HG03097 (cell line): ENCODE measurements at regions not wholly inside any gene's neighbourhood (a gene's known extent, or its start where the extent isn't known, plus 50 kb on each side); places are given as distances from the start of the nearest gene placed in this dataset.

Experiments
- ATAC-seq: cut with Tn5 transposase; IDR thresholded peaks from one replicate; pipeline ENCODE4 v1.9.1; 2021; ENCODE audit not compliant: unreplicated experiment, low FRiP score

DNA sequence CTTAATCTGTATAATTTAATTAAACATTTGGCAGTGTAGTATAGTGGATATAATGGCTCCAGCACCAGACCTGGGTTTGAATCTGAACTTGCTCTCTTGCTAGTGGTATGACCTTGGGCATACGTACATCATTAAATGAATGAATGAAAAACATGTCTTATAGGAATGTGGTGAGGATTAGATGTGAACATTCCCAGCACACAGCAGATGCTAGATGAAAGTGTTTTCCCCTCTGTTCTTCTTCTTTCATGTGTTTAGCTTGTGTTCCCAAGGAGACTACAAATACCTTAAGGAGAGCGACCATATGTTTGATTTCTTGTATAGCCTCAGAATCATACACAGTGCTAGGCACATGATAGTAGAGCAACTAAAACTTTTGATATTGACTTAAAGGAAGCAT, 56.5 kb downstream of the CT47B1 start:
- ATAC-seq: no peak

- ATAC-seq: no peak
Measured at GRCh38 chrX:120813982-120814381, 61.7 kb downstream of the CT47B1 start.

- ATAC-seq: no peak
Measured at GRCh38 chrX:120801426-120801825, 74.2 kb downstream of the CT47B1 start.

GRCh38 chrX:120797188-120797851, 78.3 kb downstream of the CT47B1 start:
- no peak for ATAC-seq

- ATAC-seq: no peak
Measured at GRCh38 chrX:120795301-120795700, 80.4 kb downstream of the CT47B1 start.

DNA sequence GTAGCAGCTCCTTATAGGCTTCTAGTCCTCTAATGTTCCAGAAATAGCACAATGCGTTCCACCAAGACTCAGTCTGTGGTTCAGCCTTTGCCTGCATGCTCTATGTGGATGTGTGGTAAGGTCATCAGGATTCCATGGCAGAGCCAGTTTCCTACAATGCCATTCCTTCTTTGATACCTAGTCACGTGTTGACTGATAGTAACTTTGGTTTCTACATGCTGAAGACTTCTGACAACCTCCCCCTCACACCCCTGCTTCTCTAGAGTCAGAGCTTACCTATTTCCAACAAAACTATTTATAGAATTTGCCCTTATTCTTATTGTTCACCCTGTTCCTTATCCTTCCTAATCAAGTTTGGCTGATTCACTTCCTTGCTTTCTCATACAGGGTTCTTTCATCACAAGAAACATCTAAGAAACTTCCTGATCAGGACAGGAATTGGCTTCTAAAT, 81.1 kb downstream of the CT47B1 start:
- no peak for ATAC-seq

- no peak for ATAC-seq
Measured at GRCh38 chrX:120793098-120793497, 82.6 kb downstream of the CT47B1 start.

DNA sequence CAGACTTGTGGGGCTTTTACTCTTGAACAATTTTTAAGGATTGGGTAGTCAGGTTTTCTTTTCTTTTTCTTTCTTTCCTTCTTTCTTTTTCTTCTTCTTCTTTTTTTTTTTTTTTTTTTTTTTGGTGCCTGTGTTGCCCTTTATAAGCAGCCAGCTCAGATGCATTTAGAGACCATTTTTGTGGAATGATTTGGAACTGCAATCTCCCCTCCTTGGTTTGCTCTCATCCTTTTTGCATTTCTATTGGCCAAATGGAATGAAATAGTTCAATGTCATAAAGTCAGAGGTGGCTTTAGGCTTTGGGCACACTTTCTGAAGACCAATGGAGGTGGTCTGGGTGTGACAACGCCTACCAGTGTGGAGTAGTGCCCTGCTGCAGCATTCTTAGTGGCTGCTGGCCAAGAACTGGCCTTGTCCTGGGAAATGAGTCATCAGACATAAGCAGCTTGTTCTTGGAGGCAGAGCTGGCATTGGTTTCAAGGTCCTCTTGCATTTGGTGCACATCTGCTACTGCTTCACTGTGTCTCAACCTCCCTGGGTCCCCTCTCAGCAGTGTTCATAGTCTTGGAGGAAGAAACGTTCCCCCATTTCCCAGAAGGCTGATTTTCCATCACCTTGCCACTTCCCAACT, 84.5 kb downstream of the CT47B1 start:
- ATAC-seq: no peak

GRCh38 chrX:120790552-120790951, 85.1 kb downstream of the CT47B1 start:
- ATAC-seq: no peak

DNA sequence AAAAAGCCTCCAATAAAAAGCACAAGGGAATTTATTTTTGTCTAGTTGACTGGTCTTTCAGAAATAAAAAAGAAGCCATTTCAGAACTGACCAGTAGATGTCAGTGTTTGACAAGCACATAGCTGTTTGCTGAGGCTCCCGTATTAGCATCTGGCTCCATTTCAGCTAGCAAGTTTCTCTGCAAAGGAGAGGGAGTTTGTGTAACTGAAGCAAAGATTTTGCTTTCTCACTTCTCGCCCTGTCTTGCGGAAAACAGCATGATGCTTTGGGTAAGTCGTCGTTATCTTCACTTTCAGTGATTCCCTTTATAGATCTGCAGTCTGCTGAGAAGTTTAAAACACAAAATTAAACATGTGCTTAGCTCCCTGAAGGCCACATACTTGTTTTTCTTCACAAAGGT, 85.5 kb downstream of the CT47B1 start:
- no peak for ATAC-seq

DNA sequence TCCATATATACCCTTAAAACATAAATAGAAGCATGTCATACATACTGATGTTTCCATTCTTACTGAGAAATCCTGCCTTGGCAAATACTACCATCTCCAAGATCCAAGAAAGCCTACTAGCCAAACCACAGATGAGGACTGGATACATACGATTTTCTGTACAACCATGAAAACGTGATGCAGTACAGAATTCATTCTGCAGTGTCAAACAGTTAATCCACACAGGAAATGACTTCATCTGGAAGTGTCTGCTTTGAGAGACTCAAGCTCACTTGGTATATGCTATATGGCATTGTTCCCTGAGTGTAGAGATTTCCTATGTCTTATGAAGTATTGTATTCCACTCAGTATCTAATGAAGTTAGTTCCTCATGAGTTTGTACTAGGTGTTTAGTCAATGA, 94.3 kb downstream of the CT47B1 start:
- ATAC-seq: no peak

DNA sequence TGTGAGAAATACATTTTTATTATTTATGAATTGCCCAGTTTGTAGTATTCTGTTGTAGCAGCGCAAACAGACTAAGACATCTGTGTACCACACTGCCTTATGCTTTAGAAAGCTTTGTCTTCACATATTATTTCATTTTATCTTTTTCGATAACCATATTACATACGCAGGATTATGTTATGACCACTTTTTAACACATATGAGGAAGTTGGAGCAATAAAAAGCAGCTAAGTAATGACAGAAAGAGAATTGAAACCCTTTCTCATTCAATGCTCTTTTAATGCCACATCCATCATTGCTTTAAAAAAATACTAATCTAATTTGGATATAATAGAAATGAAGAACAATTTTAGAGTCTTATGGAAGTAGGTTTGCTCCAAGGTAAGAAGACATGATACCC, 99.7 kb downstream of the CT47B1 start:
- no peak for ATAC-seq

DNA sequence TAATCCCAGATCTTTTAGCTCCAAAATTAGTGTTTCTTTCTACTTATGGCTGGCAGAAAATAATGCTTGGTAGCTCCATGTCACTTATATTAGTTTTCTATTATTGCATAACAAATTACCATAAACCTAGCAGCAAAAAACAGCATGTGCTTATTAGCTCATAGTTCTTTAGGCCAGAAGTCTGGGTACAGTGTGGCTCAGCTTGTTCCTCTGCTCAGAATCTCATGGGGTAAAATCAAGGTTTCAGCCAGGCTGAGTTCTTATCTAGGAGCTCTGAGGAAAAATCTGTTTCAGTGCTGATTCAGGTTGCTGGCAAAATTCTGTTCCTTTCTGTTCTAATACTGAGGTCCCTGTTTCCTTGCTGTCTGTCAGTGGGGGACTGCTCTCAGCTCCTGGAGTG, 101.1 kb downstream of the CT47B1 start:
- no peak for ATAC-seq

DNA sequence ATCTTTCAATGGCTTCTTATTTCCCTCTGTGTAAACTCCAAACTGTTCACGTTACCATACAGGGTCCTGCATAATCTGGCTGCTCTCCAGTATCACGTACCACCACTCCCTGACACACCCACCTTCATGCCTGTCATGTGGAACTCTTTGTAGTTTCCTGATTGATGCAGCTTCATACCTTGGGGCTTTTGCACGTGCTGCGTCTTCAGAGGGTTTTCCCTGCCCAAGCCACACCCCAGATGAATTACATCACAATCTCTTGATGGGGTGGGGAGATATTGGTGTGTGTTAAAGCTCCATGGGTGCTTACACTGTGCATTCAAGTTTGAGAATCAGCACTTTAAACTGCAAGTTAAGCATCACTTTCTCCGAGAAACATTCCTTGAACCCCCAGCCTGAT, 101.9 kb downstream of the CT47B1 start:
- no peak for ATAC-seq

DNA sequence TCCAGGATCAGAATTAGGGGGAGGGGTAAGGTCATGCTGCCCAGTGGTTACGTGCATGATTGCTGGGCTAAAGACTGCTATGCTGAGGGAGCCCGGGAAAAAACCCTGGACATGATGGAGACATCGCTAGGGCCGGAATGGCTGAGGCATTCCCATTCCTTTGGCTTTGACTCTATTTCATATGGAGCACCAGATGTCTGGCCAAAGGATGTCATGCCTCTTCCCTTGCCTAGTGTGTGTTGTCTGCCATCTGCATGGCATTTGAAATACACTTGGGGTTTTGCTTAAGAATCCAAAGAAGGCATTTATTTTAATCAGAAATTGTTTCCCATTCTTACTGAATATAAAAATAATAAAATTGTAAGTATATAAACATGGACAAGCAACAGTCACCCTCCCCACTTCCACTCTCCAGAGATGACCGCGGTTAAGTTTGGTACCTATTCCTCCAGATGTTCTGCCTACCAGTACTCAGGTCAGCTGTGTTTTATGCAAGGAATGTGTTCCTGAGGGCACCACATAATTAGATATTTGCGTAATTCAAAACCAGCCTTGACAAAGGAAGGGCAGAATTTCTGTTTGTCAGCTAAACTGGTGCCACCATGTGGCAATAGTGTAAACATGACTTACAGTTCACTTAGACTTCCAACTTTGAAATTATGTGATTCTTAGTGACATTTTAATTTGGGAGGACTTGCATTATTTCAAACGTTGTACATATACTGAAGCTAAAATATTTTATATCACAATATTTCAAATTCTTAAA, 105.9 kb downstream of the CT47B1 start:
- no peak for ATAC-seq

GRCh38 chrX:120768681-120769080, 107.0 kb downstream of the CT47B1 start:
- no peak for ATAC-seq

DNA sequence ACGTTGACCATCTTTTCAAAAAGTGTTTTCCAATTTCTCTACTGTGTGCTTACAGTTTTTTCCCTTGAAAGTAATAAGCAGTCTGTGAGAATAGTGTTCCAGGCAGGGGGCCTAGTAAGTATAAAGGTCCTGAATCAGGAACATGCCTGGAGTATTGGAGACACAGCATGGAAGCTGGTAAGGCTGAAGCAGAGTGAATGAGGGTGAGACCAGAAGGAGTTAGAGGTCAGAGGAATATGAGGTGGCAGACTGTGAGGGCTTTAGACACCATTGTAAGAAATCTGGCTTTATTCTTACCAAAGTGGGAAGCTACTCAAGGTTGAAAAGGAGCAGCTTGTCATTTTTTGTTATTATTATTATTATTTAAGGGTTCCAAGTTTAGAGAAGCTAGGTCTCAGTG, 107.4 kb downstream of the CT47B1 start:
- ATAC-seq: no peak

GRCh38 chrX:120763269-120763668, 112.4 kb downstream of the CT47B1 start:
- no peak for ATAC-seq

GRCh38 chrX:120761810-120762209, 113.9 kb downstream of the CT47B1 start:
- no peak for ATAC-seq

GRCh38 chrX:120759685-120760084, 116.0 kb downstream of the CT47B1 start:
- no peak for ATAC-seq

DNA sequence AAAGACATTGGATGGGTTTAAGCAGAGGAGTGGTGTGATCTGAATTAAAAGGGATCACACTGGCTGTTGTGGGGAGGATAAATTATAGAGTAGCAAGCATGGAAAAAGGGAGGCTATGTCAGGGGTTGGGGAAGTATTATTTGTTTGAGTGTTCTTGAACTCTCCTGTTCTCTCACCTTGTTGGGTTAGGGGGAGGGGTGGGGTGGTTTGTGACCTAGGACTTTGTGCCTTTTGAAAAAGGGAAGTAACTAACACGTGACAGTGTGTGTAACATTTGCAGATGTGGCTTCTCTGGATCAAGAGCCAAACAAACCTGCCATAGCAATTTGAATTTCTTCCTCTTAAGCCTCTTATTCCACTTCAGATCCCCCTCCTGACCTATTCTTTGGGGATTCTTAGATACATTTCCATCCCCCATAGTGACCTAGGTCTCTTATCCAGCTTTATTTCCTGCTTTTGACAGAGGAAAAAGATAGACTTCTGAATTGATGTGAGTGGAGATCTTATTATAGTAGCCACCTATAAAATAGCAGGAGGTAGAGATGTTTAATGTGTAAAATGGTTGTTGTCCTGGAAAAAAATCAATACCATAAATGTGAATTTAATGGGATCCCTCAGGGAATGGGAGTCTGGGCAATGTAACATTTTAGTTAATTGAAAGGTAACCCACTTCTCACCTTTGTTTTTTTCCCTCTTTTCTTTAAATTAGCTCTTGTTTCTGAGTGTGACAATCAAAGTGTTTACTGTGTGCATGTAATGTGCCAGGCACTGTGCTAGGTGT, 120.4 kb downstream of the CT47B1 start:
- no peak for ATAC-seq
